Osteocyte (in vitro differentiated cells): ENCODE measurements at regions not wholly inside any gene's neighbourhood (a gene's known extent, or its start where the extent isn't known, plus 50 kb on each side); places are given as distances from the start of the nearest gene placed in this dataset.

Experiments
- DNase-seq: peaks from one replicate; pipeline ENCODE4 v3.0.0; 2021; ENCODE audit warnings: mixed read lengths; ENCODE audit not compliant: unreplicated experiment; ENCODE audit errors: extremely low spot score
- H3K27ac Mint-ChIP-seq: one replicate; pipeline ENCODE4 v1.8.0; 2021; ENCODE audit warnings: mild to moderate bottlenecking, mixed read lengths; ENCODE audit not compliant: unreplicated experiment
- H3K27me3 Mint-ChIP-seq: one replicate; pipeline ENCODE4 v1.8.0; 2021; ENCODE audit warnings: mixed read lengths; ENCODE audit not compliant: unreplicated experiment
- H3K36me3 Mint-ChIP-seq: one replicate; pipeline ENCODE4 v1.8.0; 2021; ENCODE audit warnings: mixed read lengths; ENCODE audit not compliant: unreplicated experiment
- H3K4me1 Mint-ChIP-seq: one replicate; pipeline ENCODE4 v1.8.0; 2021; ENCODE audit warnings: mixed read lengths; ENCODE audit not compliant: unreplicated experiment
- H3K4me3 Mint-ChIP-seq: one replicate; pipeline ENCODE4 v1.8.0; 2021; ENCODE audit warnings: mild to moderate bottlenecking, moderate library complexity, mixed read lengths; ENCODE audit not compliant: unreplicated experiment
- H3K9me3 Mint-ChIP-seq: one replicate; pipeline ENCODE4 v1.8.0; 2021; ENCODE audit warnings: mixed read lengths; ENCODE audit not compliant: unreplicated experiment
- CTCF ChIP-seq: fragments of 200-600 bp; sonication (generic); IDR thresholded peaks from 2 replicates; pipeline ENCODE4 v1.5.0; 2021; ENCODE audit warnings: antibody characterized with exemption, mild to moderate bottlenecking, moderate library complexity

GRCh38 chr7:130982160-130982638, 248.2 kb upstream of the KLF14 start:
- Mint-ChIP-seq H3K9me3 (no peaks in the 10 kb centered on the region), H3K4me3 (no peak overlapping the region), H3K27ac (no peak overlapping the region), H3K27me3 (no peaks in the 10 kb centered on the region), H3K36me3 (peaks cover 16% of the 10 kb centered on the region), H3K4me1 (peaks cover 4% of the 10 kb centered on the region)
- no peak for DNase-seq
- peak; percentile 69 for TF ChIP-seq CTCF

GRCh38 chr7:130982651-130983050, 248.6 kb upstream of the KLF14 start:
- H3K27me3 Mint-ChIP-seq: no peaks in the 10 kb centered on the region
- no peak overlapping the region for H3K27ac Mint-ChIP-seq
- DNase-seq: no peak
- TF ChIP-seq CTCF: no peak
- H3K4me3 Mint-ChIP-seq: no peak overlapping the region
- no peaks in the 10 kb centered on the region for H3K9me3 Mint-ChIP-seq
- peaks cover 15% of the 10 kb centered on the region for H3K36me3 Mint-ChIP-seq
- peaks cover 4% of the 10 kb centered on the region for H3K4me1 Mint-ChIP-seq

GRCh38 chr7:130985361-130985760, 251.4 kb upstream of the KLF14 start:
- no peak for TF ChIP-seq CTCF
- no peak overlapping the region for H3K27ac Mint-ChIP-seq
- DNase-seq: no peak
- peaks cover 8% of the 10 kb centered on the region for H3K4me1 Mint-ChIP-seq
- peaks cover 17% of the 10 kb centered on the region for H3K36me3 Mint-ChIP-seq
- H3K9me3 Mint-ChIP-seq: no peaks in the 10 kb centered on the region
- H3K4me3 Mint-ChIP-seq: no peak overlapping the region
- H3K27me3 Mint-ChIP-seq: no peaks in the 10 kb centered on the region

GRCh38 chr7:130986261-130986690, 252.3 kb upstream of the KLF14 start:
- no peaks in the 10 kb centered on the region for H3K27me3 Mint-ChIP-seq
- peaks cover 8% of the 10 kb centered on the region for H3K4me1 Mint-ChIP-seq
- no peak for TF ChIP-seq CTCF
- peaks cover 19% of the 10 kb centered on the region for H3K36me3 Mint-ChIP-seq
- H3K9me3 Mint-ChIP-seq: no peaks in the 10 kb centered on the region
- no peak for DNase-seq
- no peak overlapping the region for H3K4me3 Mint-ChIP-seq
- no peak overlapping the region for H3K27ac Mint-ChIP-seq

GRCh38 chr7:130987092-130987491, 253.1 kb upstream of the KLF14 start:
- no peak for TF ChIP-seq CTCF
- H3K4me1 Mint-ChIP-seq: peaks cover 8% of the 10 kb centered on the region
- DNase-seq: no peak
- H3K27me3 Mint-ChIP-seq: no peaks in the 10 kb centered on the region
- H3K27ac Mint-ChIP-seq: no peak overlapping the region
- no peaks in the 10 kb centered on the region for H3K9me3 Mint-ChIP-seq
- peaks cover 22% of the 10 kb centered on the region for H3K36me3 Mint-ChIP-seq
- no peak overlapping the region for H3K4me3 Mint-ChIP-seq
